Midbrain (tissue), 1 donor: ENCODE measurements at regions not wholly inside any gene's neighbourhood (a gene's known extent, or its start where the extent isn't known, plus 50 kb on each side); places are given as distances from the start of the nearest gene placed in this dataset.
"Not testable (repeated sequence)": the region's sequence is repeated elsewhere in the genome, so short reads cannot be mapped to it uniquely, and the experiment has no call there.

Experiments
- DNase-seq: peaks from one replicate; lab custom pipeline; 2025; lab: John Stamatoyannopoulos, UW

- DNase-seq, result no peak
Measured at GRCh38 chrX:115357326-115358120, 68.0 kb downstream of the LUZP4 start.

GRCh38 chrX:115359508-115359907, 70.0 kb downstream of the LUZP4 start:
- not testable (repeated sequence) for DNase-seq

GRCh38 chrX:115360220-115360781, 70.8 kb downstream of the LUZP4 start:
- no peak for DNase-seq

- DNase-seq, result no peak
Measured at GRCh38 chrX:115362334-115363095, 73.0 kb downstream of the LUZP4 start.

GRCh38 chrX:115363372-115363771, 73.9 kb downstream of the LUZP4 start:
- DNase-seq, result no peak

- DNase-seq, result no peak
Measured at GRCh38 chrX:115363897-115364296, 74.4 kb downstream of the LUZP4 start.

GRCh38 chrX:115364670-115365069, 75.2 kb downstream of the LUZP4 start:
- no peak for DNase-seq

- no peak for DNase-seq
Measured at GRCh38 chrX:115366535-115366934, 77.0 kb downstream of the LUZP4 start.

- DNase-seq, result no peak
Measured at GRCh38 chrX:115367455-115367854, 77.9 kb downstream of the LUZP4 start.

- DNase-seq, result no peak
Measured at GRCh38 chrX:115367951-115368350, 78.4 kb downstream of the LUZP4 start.

GRCh38 chrX:115368876-115369275, 79.4 kb downstream of the LUZP4 start:
- peak; percentile 8 for DNase-seq

GRCh38 chrX:115372152-115372551, 82.6 kb downstream of the LUZP4 start:
- DNase-seq, result no peak

GRCh38 chrX:115373308-115373707, 83.8 kb downstream of the LUZP4 start:
- no peak for DNase-seq

GRCh38 chrX:115378471-115378870, 89.0 kb downstream of the LUZP4 start:
- no peak for DNase-seq

GRCh38 chrX:115387327-115387726, 97.8 kb downstream of the LUZP4 start:
- no peak for DNase-seq

GRCh38 chrX:115388879-115389278, 99.4 kb downstream of the LUZP4 start:
- no peak for DNase-seq

- no peak for DNase-seq
Measured at GRCh38 chrX:115390078-115390477, 100.6 kb downstream of the LUZP4 start.

- DNase-seq, result no peak
Measured at GRCh38 chrX:115392031-115392430, 102.5 kb downstream of the LUZP4 start.

GRCh38 chrX:115392871-115393270, 103.4 kb downstream of the LUZP4 start:
- no peak for DNase-seq

- no peak for DNase-seq
Measured at GRCh38 chrX:115393271-115393670, 103.8 kb downstream of the LUZP4 start.

GRCh38 chrX:115394806-115395205, 105.3 kb downstream of the LUZP4 start:
- peak; percentile 21 for DNase-seq

GRCh38 chrX:115399306-115399705, 109.8 kb downstream of the LUZP4 start:
- no peak for DNase-seq

- DNase-seq, result no peak
Measured at GRCh38 chrX:115400960-115401359, 111.4 kb downstream of the LUZP4 start.
